GM04503 (cell line): ENCODE measurements at regions not wholly inside any gene's neighbourhood (a gene's known extent, or its start where the extent isn't known, plus 50 kb on each side); places are given as distances from the start of the nearest gene placed in this dataset.

Experiments used
- DNase-seq: peaks from one replicate; pipeline ENCODE4 v3.0.0-alpha.2; 2012; ENCODE audit warnings: low read depth

- no peak for DNase-seq
Observed at GRCh38 chr15:77709135-77709886, 76.6 kb upstream of the LINGO1 start.

DNA sequence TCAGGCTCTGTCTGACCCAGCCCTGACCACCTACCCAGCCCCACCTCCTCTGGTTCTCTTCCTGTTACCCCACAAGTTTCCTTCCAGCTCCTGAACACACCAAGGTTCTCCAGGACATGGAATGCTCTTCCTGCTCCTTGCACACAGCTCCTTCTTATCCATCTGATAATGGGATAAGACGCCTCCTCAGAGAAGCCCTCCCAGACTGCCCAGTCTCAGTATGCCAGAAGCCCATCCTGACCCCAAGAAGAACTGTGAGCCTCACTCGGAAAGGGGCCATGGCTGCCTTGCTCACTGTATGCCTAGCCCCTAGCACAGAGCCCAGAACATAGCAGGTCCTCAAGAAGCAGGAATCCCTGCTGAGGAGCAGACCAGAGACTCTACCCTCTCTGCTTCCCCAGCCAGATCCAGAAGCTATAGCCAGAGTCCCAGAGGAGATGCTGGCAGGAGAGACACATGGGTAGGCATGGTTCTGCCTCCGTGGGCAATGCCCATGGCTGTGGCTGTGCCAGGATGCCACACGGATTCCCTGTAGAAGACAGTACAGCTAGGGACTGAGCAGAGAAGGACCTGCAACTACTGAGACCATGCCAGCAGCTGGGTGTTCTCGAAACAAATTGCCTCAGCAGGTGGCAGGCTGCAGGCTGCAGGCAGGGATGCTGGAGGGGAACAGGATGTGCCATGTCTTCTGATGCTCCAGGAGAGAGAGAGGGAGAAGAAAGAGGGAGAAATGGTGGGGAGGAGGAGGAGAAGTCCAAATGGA is 74.0 kb upstream of the LINGO1 start:
- DNase-seq: no peak

DNA sequence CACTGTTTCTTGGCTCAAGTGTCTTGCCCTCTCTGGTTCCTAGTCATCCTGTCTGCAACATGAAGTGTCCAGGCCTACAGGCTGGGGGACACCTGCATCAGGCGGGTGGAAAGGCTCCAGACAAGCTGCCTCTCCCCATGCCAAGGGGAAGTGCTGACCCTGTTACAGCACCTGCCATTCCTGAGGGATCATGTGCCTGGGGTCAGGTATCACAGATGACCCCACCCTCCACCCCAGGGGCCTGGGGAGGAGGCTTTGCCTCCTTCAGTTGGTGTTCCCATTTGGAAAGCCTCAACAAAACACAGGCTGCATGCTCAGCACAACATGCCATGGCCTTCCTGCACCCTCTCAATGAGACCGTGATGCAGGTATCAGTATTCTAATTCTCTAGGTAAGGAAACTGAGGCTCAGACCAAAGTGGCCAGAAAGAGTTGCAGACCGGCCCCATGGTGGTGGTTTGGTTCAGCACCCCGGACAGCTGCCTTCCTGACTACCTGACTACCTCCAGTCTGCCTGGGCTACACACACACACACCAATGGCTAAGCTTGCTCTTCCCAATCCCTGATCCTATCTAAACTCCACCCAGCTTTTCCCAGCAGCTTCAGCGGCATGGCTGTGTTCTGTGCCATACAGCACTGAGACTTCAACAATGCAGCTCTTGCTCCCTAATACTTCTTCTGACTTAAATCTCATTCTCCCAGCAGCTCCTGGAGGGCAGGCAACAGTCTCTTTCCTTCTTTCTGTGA is 69.7 kb upstream of the LINGO1 start:
- DNase-seq: no peak

DNA sequence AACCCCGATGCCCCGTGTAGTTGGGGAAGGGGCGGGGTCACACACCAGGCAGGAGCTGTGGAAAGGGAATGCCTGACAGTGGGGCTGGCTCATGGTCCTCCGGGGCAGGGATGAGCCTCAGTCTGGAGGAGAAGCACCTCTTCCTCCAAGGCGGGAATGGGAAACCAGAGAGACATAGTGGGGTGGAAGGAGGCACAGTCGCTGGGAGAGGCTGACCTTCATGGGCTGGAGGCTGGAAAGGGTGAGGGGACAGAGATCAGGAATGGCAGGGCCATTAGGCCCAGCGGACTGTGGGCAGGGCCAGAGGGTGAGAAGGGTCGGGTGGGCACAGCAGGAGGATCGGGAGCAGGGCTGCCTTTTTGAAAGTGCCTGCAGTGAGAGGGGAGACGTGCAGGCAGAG is 65.8 kb upstream of the LINGO1 start:
- no peak for DNase-seq

GRCh38 chr15:77697893-77698292 is 65.2 kb upstream of the LINGO1 start:
- no peak for DNase-seq

GRCh38 chr15:77696871-77697270 is 64.2 kb upstream of the LINGO1 start:
- no peak for DNase-seq

GRCh38 chr15:77695961-77696582 is 63.4 kb upstream of the LINGO1 start:
- no peak for DNase-seq

DNA sequence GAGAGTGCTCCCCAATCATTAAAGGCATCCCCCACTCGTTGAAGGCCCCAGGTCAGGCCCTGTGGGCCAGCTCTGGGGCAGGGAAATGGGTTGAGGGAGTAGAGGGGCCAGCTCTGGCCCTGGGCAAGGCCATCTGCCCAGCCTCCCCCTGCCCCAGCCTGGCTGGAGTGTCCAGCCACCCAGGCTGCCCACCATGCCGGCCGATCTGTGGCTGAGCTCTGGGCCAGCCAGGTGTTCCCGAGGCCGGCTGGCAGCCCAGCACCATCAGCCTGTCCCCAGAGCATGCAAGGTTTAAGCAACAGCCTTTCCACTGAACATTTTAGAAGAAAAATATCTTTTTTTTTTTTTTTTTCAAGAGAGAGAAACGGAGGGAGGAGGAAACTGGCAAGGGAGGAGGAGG is 62.8 kb upstream of the LINGO1 start:
- no peak for DNase-seq

DNA sequence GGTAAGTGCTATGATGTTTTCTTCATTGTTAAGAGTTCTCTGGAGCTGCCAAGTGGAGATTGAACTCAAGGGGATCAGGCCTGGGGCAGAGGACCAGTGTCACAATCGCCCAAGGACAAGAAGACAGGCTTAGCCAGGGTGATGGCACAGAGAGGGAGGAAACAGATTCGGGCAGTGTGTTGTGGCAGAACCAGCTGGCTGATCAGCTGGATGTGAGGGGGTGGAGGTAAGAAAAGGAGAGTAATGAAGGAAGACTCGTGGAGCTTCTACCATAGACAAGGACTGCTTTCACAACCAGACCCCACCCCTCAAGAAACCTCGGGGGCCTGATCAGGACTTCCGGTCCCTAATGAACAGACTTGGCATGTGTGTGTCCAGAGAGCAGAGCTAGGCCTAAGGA is 60.9 kb upstream of the LINGO1 start:
- no peak for DNase-seq

GRCh38 chr15:77692614-77693013 is 59.9 kb upstream of the LINGO1 start:
- no peak for DNase-seq

DNA sequence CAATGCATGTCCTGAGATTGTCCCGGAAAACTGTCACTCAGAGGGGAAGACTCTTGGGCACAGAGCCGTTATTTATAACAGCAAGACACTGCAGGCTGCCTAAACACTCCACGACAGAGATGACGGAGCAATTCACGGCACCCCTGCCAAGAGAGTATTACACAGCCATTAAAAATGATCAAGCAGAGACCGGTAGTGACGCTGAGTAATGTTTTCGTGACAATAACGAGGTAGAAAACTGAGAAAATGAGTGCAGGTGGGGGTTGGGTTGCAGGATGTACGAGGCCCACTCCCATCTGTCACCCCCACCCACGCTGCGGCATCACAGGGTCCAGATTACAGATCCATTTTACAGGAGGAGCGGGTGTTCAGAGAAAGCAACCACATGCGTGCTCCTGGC is 58.9 kb upstream of the LINGO1 start:
- DNase-seq: no peak

DNA sequence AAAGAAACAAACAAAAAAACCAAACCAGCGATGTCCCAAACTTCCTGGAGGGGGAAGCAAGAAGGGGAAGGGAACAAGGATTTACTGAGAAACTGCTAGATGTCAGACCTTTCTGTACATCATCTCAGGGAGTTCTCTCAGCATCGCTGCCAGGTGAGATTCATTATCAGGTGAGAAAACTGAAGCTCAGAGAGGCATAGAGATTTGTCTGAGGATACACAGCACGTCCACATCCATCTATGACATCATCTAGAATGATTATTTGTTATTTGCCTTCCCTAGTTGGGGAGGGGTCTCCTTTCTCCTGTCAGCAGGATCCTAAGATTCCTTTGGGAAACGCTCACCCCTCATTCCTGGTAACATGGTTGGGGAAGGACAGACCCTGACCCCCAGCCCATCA is 57.1 kb upstream of the LINGO1 start:
- DNase-seq: no peak

- no peak for DNase-seq
Observed at GRCh38 chr15:77688693-77689092, 56.0 kb upstream of the LINGO1 start.

DNA sequence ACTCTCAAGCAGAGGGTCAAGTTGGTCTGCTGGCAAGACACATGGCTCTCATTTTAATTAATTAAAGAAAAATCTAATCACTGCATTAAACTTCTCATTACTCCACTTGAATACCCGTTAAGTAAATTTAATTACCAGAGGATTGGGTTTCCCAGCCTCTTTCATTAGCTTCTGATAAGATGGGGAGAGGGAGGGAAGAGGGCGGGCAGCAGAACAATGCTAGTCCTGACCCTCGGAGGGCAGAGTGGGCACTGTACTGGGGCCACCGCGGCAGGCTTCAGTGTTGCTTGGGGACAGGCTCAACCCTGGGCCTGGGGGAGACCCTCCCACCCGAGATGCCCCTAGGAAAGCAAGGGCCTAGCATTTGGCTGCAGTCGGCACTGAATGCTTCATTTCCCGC is 55.6 kb upstream of the LINGO1 start:
- DNase-seq: no peak

- no peak for DNase-seq
Observed at GRCh38 chr15:77685082-77685815, 52.5 kb upstream of the LINGO1 start.

GRCh38 chr15:77684341-77685081 is 51.8 kb upstream of the LINGO1 start:
- DNase-seq: no peak

- DNase-seq: no peak
Observed at GRCh38 chr15:77682564-77682963, 49.9 kb upstream of the LINGO1 start.
